DMS153 (cell line): ENCODE measurements at regions not wholly inside any gene's neighbourhood (a gene's known extent, or its start where the extent isn't known, plus 50 kb on each side); places are given as distances from the start of the nearest gene placed in this dataset.

Source experiments
- DNase-seq: peaks from one replicate; lab custom pipeline; 2025; lab: John Stamatoyannopoulos, UW

- DNase-seq, result peak; percentile 22
Measured at GRCh38 chr13:34750078-34750931, 191.8 kb upstream of the NBEA start.

GRCh38 chr13:34751044-34751443 is 191.0 kb upstream of the NBEA start:
- no peak for DNase-seq

GRCh38 chr13:34751492-34751891 is 190.6 kb upstream of the NBEA start:
- no peak for DNase-seq

- no peak for DNase-seq
Measured at GRCh38 chr13:34752283-34752960, 189.6 kb upstream of the NBEA start.

GRCh38 chr13:34756136-34756535 is 185.9 kb upstream of the NBEA start:
- no peak for DNase-seq

GRCh38 chr13:34756572-34756971 is 185.5 kb upstream of the NBEA start:
- no peak for DNase-seq

- no peak for DNase-seq
Measured at GRCh38 chr13:34757441-34757840, 184.6 kb upstream of the NBEA start.

GRCh38 chr13:34758628-34759027 is 183.4 kb upstream of the NBEA start:
- no peak for DNase-seq

GRCh38 chr13:34762312-34762711 is 179.8 kb upstream of the NBEA start:
- DNase-seq, result no peak

- no peak for DNase-seq
Measured at GRCh38 chr13:34764246-34764645, 177.8 kb upstream of the NBEA start.

- DNase-seq, result no peak
Measured at GRCh38 chr13:34765446-34766180, 176.5 kb upstream of the NBEA start.

GRCh38 chr13:34767778-34768177 is 174.3 kb upstream of the NBEA start:
- DNase-seq, result no peak

- no peak for DNase-seq
Measured at GRCh38 chr13:34772206-34772605, 169.9 kb upstream of the NBEA start.

- DNase-seq, result no peak
Measured at GRCh38 chr13:34772881-34773280, 169.2 kb upstream of the NBEA start.

- DNase-seq, result no peak
Measured at GRCh38 chr13:34776390-34776981, 165.6 kb upstream of the NBEA start.

GRCh38 chr13:34777089-34777913 is 164.8 kb upstream of the NBEA start:
- no peak for DNase-seq

- no peak for DNase-seq
Measured at GRCh38 chr13:34777914-34778303, 164.2 kb upstream of the NBEA start.

- no peak for DNase-seq
Measured at GRCh38 chr13:34779171-34779570, 162.9 kb upstream of the NBEA start.

GRCh38 chr13:34793301-34793700 is 148.8 kb upstream of the NBEA start:
- DNase-seq, result no peak

GRCh38 chr13:34803756-34804155 is 138.3 kb upstream of the NBEA start:
- DNase-seq, result no peak

- DNase-seq, result no peak
Measured at GRCh38 chr13:34805347-34805746, 136.7 kb upstream of the NBEA start.

GRCh38 chr13:34808649-34809048 is 133.4 kb upstream of the NBEA start:
- DNase-seq, result no peak
